C4-2B (cell line): ENCODE measurements at regions not wholly inside any gene's neighbourhood (a gene's known extent, or its start where the extent isn't known, plus 50 kb on each side); places are given as distances from the start of the nearest gene placed in this dataset.

Source experiments
- ZFX ChIP-seq: fragments of 450-650 bp; IDR thresholded peaks from 2 replicates; pipeline ENCODE4 v1.6.1; 2017
- TF ChIP-seq, protein P1 (sequence below): fragments of 450-650 bp; conservative IDR thresholded peaks from 2 replicates; pipeline ENCODE4 v1.5.1; 2017; ENCODE audit warnings: mild to moderate bottlenecking

DNA sequence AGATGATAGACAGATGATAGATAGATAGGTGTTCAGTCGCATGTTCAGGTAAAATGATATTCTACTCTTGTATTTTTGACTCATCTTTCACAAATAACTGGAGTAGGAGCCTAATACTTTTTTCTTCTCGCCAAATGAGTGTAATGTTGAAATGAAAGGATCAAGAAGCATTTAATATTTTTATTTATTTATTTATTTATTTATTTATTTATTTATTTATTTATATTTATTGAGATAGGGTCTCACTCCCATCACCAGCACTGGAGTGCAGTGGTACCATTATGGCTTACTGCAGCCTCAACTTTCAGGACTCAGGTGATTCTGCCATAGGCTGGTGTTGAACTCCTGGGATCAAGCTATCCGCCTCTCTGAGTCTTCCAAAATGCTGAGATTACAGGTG lies 298.8 kb downstream of the KCNC2 start:
- TF ChIP-seq, protein P1, sequence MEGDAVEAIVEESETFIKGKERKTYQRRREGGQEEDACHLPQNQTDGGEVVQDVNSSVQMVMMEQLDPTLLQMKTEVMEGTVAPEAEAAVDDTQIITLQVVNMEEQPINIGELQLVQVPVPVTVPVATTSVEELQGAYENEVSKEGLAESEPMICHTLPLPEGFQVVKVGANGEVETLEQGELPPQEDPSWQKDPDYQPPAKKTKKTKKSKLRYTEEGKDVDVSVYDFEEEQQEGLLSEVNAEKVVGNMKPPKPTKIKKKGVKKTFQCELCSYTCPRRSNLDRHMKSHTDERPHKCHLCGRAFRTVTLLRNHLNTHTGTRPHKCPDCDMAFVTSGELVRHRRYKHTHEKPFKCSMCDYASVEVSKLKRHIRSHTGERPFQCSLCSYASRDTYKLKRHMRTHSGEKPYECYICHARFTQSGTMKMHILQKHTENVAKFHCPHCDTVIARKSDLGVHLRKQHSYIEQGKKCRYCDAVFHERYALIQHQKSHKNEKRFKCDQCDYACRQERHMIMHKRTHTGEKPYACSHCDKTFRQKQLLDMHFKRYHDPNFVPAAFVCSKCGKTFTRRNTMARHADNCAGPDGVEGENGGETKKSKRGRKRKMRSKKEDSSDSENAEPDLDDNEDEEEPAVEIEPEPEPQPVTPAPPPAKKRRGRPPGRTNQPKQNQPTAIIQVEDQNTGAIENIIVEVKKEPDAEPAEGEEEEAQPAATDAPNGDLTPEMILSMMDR: no peak
- TF ChIP-seq ZFX: no peak
